Caco-2 (cell line): ENCODE measurements at regions not wholly inside any gene's neighbourhood (a gene's known extent, or its start where the extent isn't known, plus 50 kb on each side); places are given as distances from the start of the nearest gene placed in this dataset.

Experiments
- BruUV-seq: library from RNA; stranded (reverse); fragments of 400-500 nt; replicated peaks from 2 replicates; lab custom pipeline; 2021; lab: Mats Ljungman, UMichigan
- CTCF ChIA-PET: fragments of 300-600 bp; sonication (Branson Sonifier 250); formaldehyde crosslinking; loops from one replicate; lab custom pipeline; 2022; ENCODE audit warnings: antibody characterized with exemption; lab: Charles Lee
- POLR2A ChIA-PET: fragments of 300-600 bp; sonication (Branson Sonifier 250); formaldehyde crosslinking; loops from one replicate; lab custom pipeline; 2022; ENCODE audit warnings: antibody characterized with exemption; lab: Charles Lee
- DNase-seq, 2 experiments: peaks; one replicate each; pipeline versions ENCODE4 v3.0.0 to v3.0.0-alpha.2; 2020 to 2022
- H3K27me3 ChIP-seq: replicated peaks from 2 replicates; pipeline ENCODE4 v1.6.0; 2011; ENCODE audit warnings: low read length; ENCODE audit not compliant: control insufficient read depth, insufficient read depth
- H3K36me3 ChIP-seq: 2 replicates; pipeline ENCODE4 v1.5.1; 2011; ENCODE audit warnings: low read length; ENCODE audit not compliant: control insufficient read depth, insufficient read depth
- H3K4me1 ChIP-seq: fragments of 250-450 bp; sonication (Bioruptor Pico); 2 replicates; pipeline ENCODE4 v1.5.1; 2020; ENCODE audit warnings: mild to moderate bottlenecking
- H3K4me3 ChIP-seq: 2 replicates; pipeline ENCODE4 v1.5.1; 2011; ENCODE audit warnings: low read depth, mild to moderate bottlenecking, control low read depth, low read length
- H3K9me3 ChIP-seq: fragments of 250-450 bp; sonication (Bioruptor Pico); 2 replicates; pipeline ENCODE4 v1.5.1; 2020; ENCODE audit warnings: mild to moderate bottlenecking, moderate library complexity
- H3K27ac Mint-ChIP-seq: one replicate; pipeline ENCODE4 v1.8.0; 2022; ENCODE audit warnings: mixed read lengths; ENCODE audit not compliant: unreplicated experiment
- H3K27me3 Mint-ChIP-seq: one replicate; pipeline ENCODE4 v1.8.0; 2022; ENCODE audit warnings: mixed read lengths; ENCODE audit not compliant: insufficient read depth, unreplicated experiment
- H3K36me3 Mint-ChIP-seq: one replicate; pipeline ENCODE4 v1.8.0; 2022; ENCODE audit warnings: mild to moderate bottlenecking, mixed read lengths; ENCODE audit not compliant: insufficient read depth, unreplicated experiment
- H3K4me1 Mint-ChIP-seq: one replicate; pipeline ENCODE4 v1.8.0; 2022; ENCODE audit warnings: low read depth, mixed read lengths; ENCODE audit not compliant: unreplicated experiment
- H3K4me3 Mint-ChIP-seq: one replicate; pipeline ENCODE4 v1.8.0; 2022; ENCODE audit warnings: mild to moderate bottlenecking, moderate library complexity, mixed read lengths; ENCODE audit not compliant: unreplicated experiment
- H3K9me3 Mint-ChIP-seq: one replicate; pipeline ENCODE4 v1.8.0; 2022; ENCODE audit warnings: mixed read lengths; ENCODE audit not compliant: unreplicated experiment
- intact Hi-C: fragments of 100-400 bp; cut with micrococcal nuclease; formaldehyde crosslinking; loops from one replicate; pipeline ENCODE4 v1.10.0; 2022; ENCODE audit not compliant: unreplicated experiment
- TF ChIP-seq, protein P1 (sequence below), 2 experiments: fragments of 200-600 bp in 1 of 2; IDR thresholded peaks; 1 replicate in 1 of 2; 2 replicates in 1 of 2; pipeline versions ENCODE4 v1.5.1 to v1.8.0; 2011 to 2022; ENCODE audit warnings: antibody characterized with exemption in 1 of 2, control low read depth in 1 of 2, inconsistent platforms in 1 of 2, low read depth in 1 of 2, low read length in 1 of 2, mild to moderate bottlenecking in 1 of 2, moderate library complexity in 1 of 2; ENCODE audit not compliant: insufficient read depth in 1 of 2, severe bottlenecking in 1 of 2, unreplicated experiment in 1 of 2

DNA sequence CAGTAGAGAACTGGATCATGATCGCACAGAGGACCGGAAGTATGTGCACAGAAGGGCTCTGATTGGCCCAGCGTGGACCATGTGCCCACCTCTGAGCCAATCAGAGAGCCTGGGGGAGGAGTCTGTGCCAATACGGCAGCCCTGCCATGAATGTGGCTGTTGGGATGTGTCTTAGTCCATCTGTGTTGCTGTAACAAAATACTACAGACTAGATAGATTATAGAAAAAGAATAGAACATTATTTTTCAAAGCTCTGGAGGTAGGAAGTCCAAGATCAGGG is 132.0 kb downstream of the NDUFA10 start:
- Histone ChIP-seq H3K4me1 (no peaks in the 10 kb centered on the region), H3K9me3 (no peaks in the 10 kb centered on the region), H3K27me3 (no peaks in the 10 kb centered on the region), H3K4me3 (no peak overlapping the region), H3K36me3 (no peaks in the 10 kb centered on the region)
- no peak for DNase-seq
- Mint-ChIP-seq H3K27me3 (peaks cover 12% of the 10 kb centered on the region), H3K27ac (no peak overlapping the region), H3K36me3 (no peaks in the 10 kb centered on the region), H3K4me1 (no peaks in the 10 kb centered on the region), H3K4me3 (no peak overlapping the region), H3K9me3 (no peaks in the 10 kb centered on the region)
- TF ChIP-seq, protein P1, sequence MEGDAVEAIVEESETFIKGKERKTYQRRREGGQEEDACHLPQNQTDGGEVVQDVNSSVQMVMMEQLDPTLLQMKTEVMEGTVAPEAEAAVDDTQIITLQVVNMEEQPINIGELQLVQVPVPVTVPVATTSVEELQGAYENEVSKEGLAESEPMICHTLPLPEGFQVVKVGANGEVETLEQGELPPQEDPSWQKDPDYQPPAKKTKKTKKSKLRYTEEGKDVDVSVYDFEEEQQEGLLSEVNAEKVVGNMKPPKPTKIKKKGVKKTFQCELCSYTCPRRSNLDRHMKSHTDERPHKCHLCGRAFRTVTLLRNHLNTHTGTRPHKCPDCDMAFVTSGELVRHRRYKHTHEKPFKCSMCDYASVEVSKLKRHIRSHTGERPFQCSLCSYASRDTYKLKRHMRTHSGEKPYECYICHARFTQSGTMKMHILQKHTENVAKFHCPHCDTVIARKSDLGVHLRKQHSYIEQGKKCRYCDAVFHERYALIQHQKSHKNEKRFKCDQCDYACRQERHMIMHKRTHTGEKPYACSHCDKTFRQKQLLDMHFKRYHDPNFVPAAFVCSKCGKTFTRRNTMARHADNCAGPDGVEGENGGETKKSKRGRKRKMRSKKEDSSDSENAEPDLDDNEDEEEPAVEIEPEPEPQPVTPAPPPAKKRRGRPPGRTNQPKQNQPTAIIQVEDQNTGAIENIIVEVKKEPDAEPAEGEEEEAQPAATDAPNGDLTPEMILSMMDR (IDR thresholded peaks at IDR 0.05; ENCODE audit: insufficient read depth in 1 of 2, low read depth in 1 of 2, low read length in 1 of 2, severe bottlenecking in 1 of 2, unreplicated experiment in 1 of 2), result no peak
- ChIA-PET POLR2A (no interaction called here), CTCF (no interaction called here)
- no TSS peak for BruUV-seq
- intact Hi-C loops, result no loop called here

DNA sequence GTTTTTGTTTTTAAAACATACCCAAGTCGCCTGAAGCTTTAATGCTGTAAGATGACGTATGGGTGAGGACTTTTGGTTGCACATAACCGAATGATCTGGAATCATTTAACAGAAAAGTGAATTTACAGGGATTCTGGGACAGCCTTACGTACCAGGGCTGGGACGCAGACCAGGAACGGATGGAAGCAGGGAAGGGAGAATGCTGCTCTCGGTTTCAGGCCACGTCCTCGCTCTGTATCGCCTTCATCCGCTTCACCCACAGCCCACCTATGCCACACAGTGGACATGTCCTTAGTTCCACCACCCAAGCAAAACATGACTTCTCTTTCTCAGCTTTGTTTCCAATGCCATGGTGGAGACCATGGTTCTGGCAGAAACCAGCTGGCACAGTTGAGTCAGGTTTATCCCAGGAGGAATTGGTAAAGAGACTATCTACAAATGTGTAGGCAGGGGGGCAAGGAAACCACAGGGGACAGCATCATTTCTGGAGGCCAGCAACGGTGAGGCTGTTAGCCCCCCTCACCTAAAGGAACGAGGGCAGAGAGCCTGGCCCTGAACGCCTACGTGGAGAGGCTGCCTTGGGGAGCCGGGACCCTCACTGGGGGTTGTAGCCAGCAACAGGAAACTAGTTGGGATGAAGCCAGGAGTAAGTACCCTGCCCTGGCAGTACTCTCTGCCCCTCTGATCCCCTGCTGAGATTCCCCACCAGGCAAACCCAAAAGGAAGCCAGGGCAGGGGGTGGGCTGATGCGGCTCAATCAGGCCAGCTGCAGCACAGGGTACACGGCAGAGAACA is 132.5 kb downstream of the NDUFA10 start:
- intact Hi-C loops, result no loop called here
- H3K27me3 Mint-ChIP-seq, result peaks cover 12% of the 10 kb centered on the region
- TF ChIP-seq, protein P1 (IDR thresholded peaks at IDR 0.05; ENCODE audit: insufficient read depth in 1 of 2, low read depth in 1 of 2, low read length in 1 of 2, severe bottlenecking in 1 of 2, unreplicated experiment in 1 of 2), result no peak
- no TSS peak for BruUV-seq
- H3K36me3 Mint-ChIP-seq, result no peaks in the 10 kb centered on the region
- ChIA-PET POLR2A (no interaction called here), CTCF (no interaction called here)
- H3K4me1 ChIP-seq, result no peaks in the 10 kb centered on the region
- no peak for DNase-seq
- H3K9me3 Mint-ChIP-seq, result no peaks in the 10 kb centered on the region
- H3K27me3 ChIP-seq, result no peaks in the 10 kb centered on the region
- no peaks in the 10 kb centered on the region for H3K4me1 Mint-ChIP-seq
- no peak overlapping the region for H3K4me3 ChIP-seq
- H3K36me3 ChIP-seq, result no peaks in the 10 kb centered on the region
- H3K4me3 Mint-ChIP-seq, result no peak overlapping the region
- no peaks in the 10 kb centered on the region for H3K9me3 ChIP-seq
- H3K27ac Mint-ChIP-seq, result no peak overlapping the region

DNA sequence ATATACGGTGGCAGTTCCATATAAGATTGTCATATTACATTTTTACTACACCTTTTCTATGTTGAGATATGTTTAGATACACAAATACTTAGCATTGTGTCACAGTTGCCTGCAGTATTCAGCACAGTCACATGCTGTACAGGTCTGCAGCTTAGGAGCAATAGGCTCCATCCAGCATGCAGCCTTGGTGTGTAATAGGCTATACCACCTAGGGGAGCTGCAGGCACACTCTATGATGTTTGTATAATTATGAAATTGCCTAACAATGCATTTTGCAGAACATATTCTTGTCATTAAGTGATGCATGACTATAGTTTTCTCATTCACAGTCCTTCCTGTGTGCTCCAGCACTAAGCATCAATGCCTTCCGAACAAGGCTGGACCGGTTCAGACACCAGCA is 133.4 kb downstream of the NDUFA10 start:
- DNase-seq, result no peak
- no TSS peak for BruUV-seq
- CTCF ChIA-PET, result no interaction called here
- Histone ChIP-seq H3K4me3 (no peak overlapping the region), H3K9me3 (no peaks in the 10 kb centered on the region), H3K27me3 (no peaks in the 10 kb centered on the region), H3K4me1 (no peaks in the 10 kb centered on the region), H3K36me3 (no peaks in the 10 kb centered on the region)
- Mint-ChIP-seq H3K27me3 (peaks cover 12% of the 10 kb centered on the region), H3K36me3 (no peaks in the 10 kb centered on the region), H3K4me3 (no peak overlapping the region), H3K27ac (no peak overlapping the region), H3K9me3 (no peaks in the 10 kb centered on the region), H3K4me1 (no peaks in the 10 kb centered on the region)
- TF ChIP-seq, protein P1 (IDR thresholded peaks at IDR 0.05; ENCODE audit: insufficient read depth in 1 of 2, low read depth in 1 of 2, low read length in 1 of 2, severe bottlenecking in 1 of 2, unreplicated experiment in 1 of 2), result no peak
- intact Hi-C loops, result no loop called here
- POLR2A ChIA-PET, result no interaction called here
